PC-3 (cell line): ENCODE measurements at regions not wholly inside any gene's neighbourhood (a gene's known extent, or its start where the extent isn't known, plus 50 kb on each side); places are given as distances from the start of the nearest gene placed in this dataset.

Experiments
- ATAC-seq: fragments of 200-7000 bp; cut with Tn5 transposase; 2 replicates; pipeline ENCODE4 v1.9.1; 2020; ENCODE audit warnings: mild to moderate bottlenecking, moderate library complexity
- BruUV-seq: library from RNA; stranded (reverse); fragments of 400-500 nt; replicated peaks from 2 replicates; lab custom pipeline; 2021; lab: Mats Ljungman, UMichigan
- CTCF ChIA-PET: fragments of 300-600 bp; sonication (Branson Sonifier 250); formaldehyde crosslinking; loops from one replicate; lab custom pipeline; 2022; ENCODE audit warnings: antibody characterized with exemption; lab: Charles Lee
- POLR2A ChIA-PET: fragments of 300-600 bp; sonication (Branson Sonifier 250); formaldehyde crosslinking; loops from one replicate; lab custom pipeline; 2022; ENCODE audit warnings: antibody characterized with exemption; ENCODE audit not compliant: unreplicated experiment; lab: Charles Lee
- DNase-seq: peaks from one replicate; pipeline ENCODE4 v3.0.0-alpha.2; 2015
- H2AFZ ChIP-seq: fragments of 300-600 bp; sonication (generic); 2 replicates; pipeline ENCODE4 v1.6.0; 2016; ENCODE audit warnings: antibody characterized with exemption, low read length
- H3F3A ChIP-seq: fragments of 300-600 bp; sonication (generic); one replicate; pipeline ENCODE4 v1.6.0; 2017; ENCODE audit warnings: antibody characterized with exemption, low read length, control low read depth, mild to moderate bottlenecking; ENCODE audit not compliant: unreplicated experiment
- H3K27ac ChIP-seq: fragments of 300-600 bp; sonication (generic); 2 replicates; pipeline ENCODE4 v1.5.1; 2016; ENCODE audit warnings: mild to moderate bottlenecking, low read length
- H3K27me3 ChIP-seq: fragments of 300-600 bp; sonication (generic); 2 replicates; pipeline ENCODE4 v1.6.1; 2016; ENCODE audit warnings: low read length, mixed read lengths
- H3K36me3 ChIP-seq: fragments of 300-600 bp; sonication (generic); 2 replicates; pipeline ENCODE4 v1.6.1; 2016; ENCODE audit warnings: low read depth, mixed run types, low read length, mixed read lengths
- H3K4me1 ChIP-seq: fragments of 300-600 bp; sonication (generic); 2 replicates; pipeline ENCODE4 v1.5.1; 2016; ENCODE audit warnings: low read length; ENCODE audit not compliant: insufficient read depth
- H3K4me2 ChIP-seq: fragments of 300-600 bp; sonication (generic); 2 replicates; pipeline ENCODE4 v1.6.0; 2016; ENCODE audit warnings: low read length
- H3K4me3 ChIP-seq: fragments of 300-600 bp; sonication (generic); 2 replicates; pipeline ENCODE4 v1.5.1; 2016; ENCODE audit warnings: mild to moderate bottlenecking, low read length, mixed read lengths
- H3K79me2 ChIP-seq: fragments of 300-600 bp; sonication (generic); 2 replicates; pipeline ENCODE4 v1.6.1; 2017; ENCODE audit warnings: low read length, mixed read lengths
- H3K9ac ChIP-seq: fragments of 300-600 bp; sonication (generic); 2 replicates; pipeline ENCODE4 v1.6.0; 2016; ENCODE audit warnings: mild to moderate bottlenecking, low read length
- H3K9me2 ChIP-seq: fragments of 300-600 bp; sonication (generic); replicated peaks from 2 replicates; pipeline ENCODE4 v1.6.1; 2016; ENCODE audit warnings: mixed run types, low read length, mixed read lengths
- H3K9me3 ChIP-seq: fragments of 300-600 bp; sonication (generic); 2 replicates; pipeline ENCODE4 v1.6.1; 2016; ENCODE audit warnings: low read length, mixed read lengths
- H4K20me1 ChIP-seq: fragments of 300-600 bp; sonication (generic); 2 replicates; pipeline ENCODE4 v1.6.1; 2016; ENCODE audit warnings: low read length, mixed read lengths
- EZH2 ChIP-seq: fragments of 300-600 bp; sonication (generic); IDR thresholded peaks from one replicate; pipeline ENCODE4 v1.6.1; 2017; ENCODE audit warnings: antibody characterized with exemption, mild to moderate bottlenecking, low read length; ENCODE audit not compliant: unreplicated experiment
- EZH2phosphoT487 ChIP-seq: fragments of 300-600 bp; sonication (generic); IDR thresholded peaks from 2 replicates; pipeline ENCODE4 v1.6.1; 2018; ENCODE audit warnings: mild to moderate bottlenecking, antibody characterized with exemption, low read length, borderline replicate concordance
- intact Hi-C: fragments of 100-400 bp; cut with micrococcal nuclease; formaldehyde crosslinking; loops from 2 replicates; pipeline ENCODE4 v1.9.0; 2023
- TF ChIP-seq, protein P1 (sequence below): fragments of 300-600 bp; sonication (generic); conservative IDR thresholded peaks from 2 replicates; pipeline ENCODE4 v1.5.1; 2017; ENCODE audit warnings: antibody characterized with exemption, low read depth, mild to moderate bottlenecking, low read length

DNA sequence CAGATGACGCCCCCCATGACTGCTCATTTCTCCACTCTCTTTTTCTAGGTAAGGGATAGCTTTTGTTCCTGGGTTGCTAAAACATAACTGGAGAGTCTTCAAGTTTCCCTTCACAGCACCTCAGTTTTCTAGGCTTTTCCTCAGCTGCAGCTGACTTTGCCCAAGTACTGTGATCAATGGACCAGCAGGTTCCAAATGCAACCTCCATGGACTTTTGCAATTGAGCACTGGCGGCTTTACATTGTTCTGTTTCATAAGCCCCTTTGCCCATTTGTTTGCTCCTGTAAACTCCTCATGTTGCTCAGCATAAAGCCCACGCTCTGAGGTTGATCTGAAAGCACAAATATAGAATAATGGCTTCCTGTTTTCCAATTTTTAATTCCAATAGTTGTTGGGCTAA lies 291.6 kb downstream of the IRS1 start:
- no peak overlapping the region for H2AFZ ChIP-seq
- POLR2A ChIA-PET, result no interaction called here
- TF ChIP-seq, protein P1, sequence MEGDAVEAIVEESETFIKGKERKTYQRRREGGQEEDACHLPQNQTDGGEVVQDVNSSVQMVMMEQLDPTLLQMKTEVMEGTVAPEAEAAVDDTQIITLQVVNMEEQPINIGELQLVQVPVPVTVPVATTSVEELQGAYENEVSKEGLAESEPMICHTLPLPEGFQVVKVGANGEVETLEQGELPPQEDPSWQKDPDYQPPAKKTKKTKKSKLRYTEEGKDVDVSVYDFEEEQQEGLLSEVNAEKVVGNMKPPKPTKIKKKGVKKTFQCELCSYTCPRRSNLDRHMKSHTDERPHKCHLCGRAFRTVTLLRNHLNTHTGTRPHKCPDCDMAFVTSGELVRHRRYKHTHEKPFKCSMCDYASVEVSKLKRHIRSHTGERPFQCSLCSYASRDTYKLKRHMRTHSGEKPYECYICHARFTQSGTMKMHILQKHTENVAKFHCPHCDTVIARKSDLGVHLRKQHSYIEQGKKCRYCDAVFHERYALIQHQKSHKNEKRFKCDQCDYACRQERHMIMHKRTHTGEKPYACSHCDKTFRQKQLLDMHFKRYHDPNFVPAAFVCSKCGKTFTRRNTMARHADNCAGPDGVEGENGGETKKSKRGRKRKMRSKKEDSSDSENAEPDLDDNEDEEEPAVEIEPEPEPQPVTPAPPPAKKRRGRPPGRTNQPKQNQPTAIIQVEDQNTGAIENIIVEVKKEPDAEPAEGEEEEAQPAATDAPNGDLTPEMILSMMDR, result no peak
- TF ChIP-seq EZH2phosphoT487 (no peak), EZH2 (no peak)

DNA sequence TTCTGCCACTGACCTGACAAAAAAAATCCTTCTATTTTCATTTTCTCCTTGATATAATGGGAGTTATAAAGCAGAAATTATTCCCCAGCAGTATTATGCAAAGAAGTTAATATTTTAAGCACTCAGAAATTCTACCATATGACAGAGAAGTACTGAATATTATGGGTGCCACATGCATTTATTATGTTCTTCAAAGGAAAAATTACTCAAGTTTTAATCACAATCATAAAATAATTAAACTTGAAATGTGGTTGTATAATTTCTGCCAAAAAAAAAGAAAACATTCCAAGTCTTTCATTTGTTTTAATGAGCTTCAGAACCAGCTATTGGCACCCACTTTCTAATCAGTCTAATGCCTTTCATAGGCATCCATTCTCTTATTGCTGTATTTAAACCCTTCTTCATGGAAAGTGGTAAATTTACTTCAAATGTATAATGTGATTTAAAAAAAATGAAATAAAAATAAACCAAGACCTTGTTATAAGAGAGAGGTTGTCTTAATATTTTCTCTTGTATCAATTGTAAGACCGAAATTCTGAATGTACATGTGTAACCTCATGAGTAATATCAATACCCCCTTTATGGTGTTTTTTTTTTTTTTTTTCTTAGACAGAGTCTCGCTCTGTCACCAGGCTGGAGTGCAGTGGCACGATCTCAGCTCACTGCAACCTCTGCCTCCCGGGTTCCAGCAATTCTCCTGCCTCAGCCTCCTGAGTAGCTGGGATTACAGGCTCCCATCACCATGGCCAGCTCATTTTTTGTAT lies 302.3 kb downstream of the IRS1 start:
- Histone ChIP-seq H3K79me2 (no peaks in the 10 kb centered on the region), H3K4me3 (no peak overlapping the region), H4K20me1 (no peaks in the 10 kb centered on the region), H3K4me2 (no peak overlapping the region), H3K9ac (no peak overlapping the region), H3K36me3 (no peaks in the 10 kb centered on the region), H3K9me2 (no peaks in the 10 kb centered on the region), H3K9me3 (no peaks in the 10 kb centered on the region), H3F3A (no peaks in the 10 kb centered on the region), H3K4me1 (no peaks in the 10 kb centered on the region), H3K27me3 (no peaks in the 10 kb centered on the region), H2AFZ (no peak overlapping the region), H3K27ac (no peak overlapping the region)
- DNase-seq (no peak), ATAC-seq (no peak)
- CTCF ChIA-PET, result no interaction called here
- BruUV-seq, result no TSS peak
- intact Hi-C loops, result no loop called here
- POLR2A ChIA-PET, result no interaction called here
- TF ChIP-seq EZH2 (no peak), EZH2phosphoT487 (no peak)
- TF ChIP-seq, protein P1, result no peak

More for the DNA sequence above, 291.6 kb downstream of the IRS1 start:
- Histone ChIP-seq H3K9ac (no peak overlapping the region), H3K4me3 (no peak overlapping the region), H3K27ac (no peak overlapping the region), H3K36me3 (no peaks in the 10 kb centered on the region), H3K4me1 (no peaks in the 10 kb centered on the region), H3K9me2 (no peaks in the 10 kb centered on the region), H3F3A (no peaks in the 10 kb centered on the region), H3K27me3 (no peaks in the 10 kb centered on the region), H3K79me2 (no peaks in the 10 kb centered on the region), H4K20me1 (0 out of 2 replicates have a peak, but pooled peaks cover 3% of the 10 kb centered on the region), H3K9me3 (no peaks in the 10 kb centered on the region), H3K4me2 (no peak overlapping the region)
- BruUV-seq, result no TSS peak
- no peak for DNase-seq
- CTCF ChIA-PET, result no interaction called here
- intact Hi-C loops, result no loop called here
- ATAC-seq, result no peak

DNA sequence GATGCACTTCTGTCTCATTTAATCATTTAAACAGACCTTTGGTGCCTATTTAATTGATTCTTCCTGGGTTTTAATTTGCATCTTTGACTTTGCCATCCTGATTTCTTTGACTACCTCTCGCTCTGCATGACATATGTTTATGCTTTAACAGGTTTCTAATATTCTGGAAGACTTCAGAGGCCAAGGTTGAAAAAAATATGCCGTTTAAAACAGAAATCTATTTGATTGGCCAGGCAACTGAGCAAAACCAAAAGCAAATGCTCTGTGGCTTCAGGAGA lies 303.4 kb downstream of the IRS1 start:
- Histone ChIP-seq H3K9me3 (no peaks in the 10 kb centered on the region), H3K4me1 (no peaks in the 10 kb centered on the region), H3K36me3 (no peaks in the 10 kb centered on the region), H4K20me1 (no peaks in the 10 kb centered on the region), H3K27ac (no peak overlapping the region), H3K9ac (no peak overlapping the region), H3K4me3 (no peak overlapping the region), H3K27me3 (no peaks in the 10 kb centered on the region), H3F3A (no peaks in the 10 kb centered on the region), H3K4me2 (no peak overlapping the region), H3K9me2 (no peaks in the 10 kb centered on the region), H3K79me2 (no peaks in the 10 kb centered on the region), H2AFZ (no peak overlapping the region)
- BruUV-seq, result no TSS peak
- intact Hi-C loops, result no loop called here
- no peak for ATAC-seq
- ChIA-PET POLR2A (no interaction called here), CTCF (no interaction called here)
- no peak for DNase-seq
- TF ChIP-seq, protein P1, result no peak
- no peak for TF ChIP-seq EZH2phosphoT487
- TF ChIP-seq EZH2, result no peak
